KMS-11 (cell line): ENCODE measurements at regions not wholly inside any gene's neighbourhood (a gene's known extent, or its start where the extent isn't known, plus 50 kb on each side); places are given as distances from the start of the nearest gene placed in this dataset.

ENCODE experiments used
- H2AFZ ChIP-seq: fragments of 200-600 bp; sonication (generic); 2 replicates; pipeline ENCODE4 v1.6.1; 2016; ENCODE audit warnings: antibody characterized with exemption, mixed run types, low read depth
- H3K27ac ChIP-seq: fragments of 200-600 bp; sonication (generic); 2 replicates; pipeline ENCODE4 v1.6.1; 2016; ENCODE audit warnings: mild to moderate bottlenecking, mixed run types
- H3K27me3 ChIP-seq: fragments of 200-600 bp; sonication (generic); 2 replicates; pipeline ENCODE4 v1.6.1; 2017; ENCODE audit warnings: mild to moderate bottlenecking, low read depth, mixed run types, moderate library complexity; ENCODE audit not compliant: insufficient read depth
- H3K36me3 ChIP-seq: fragments of 200-600 bp; sonication (generic); 2 replicates; pipeline ENCODE4 v1.6.1; 2017; ENCODE audit warnings: mild to moderate bottlenecking, mixed run types; ENCODE audit not compliant: insufficient read depth
- H3K4me1 ChIP-seq: fragments of 200-600 bp; sonication (generic); 2 replicates; pipeline ENCODE4 v1.6.1; 2016; ENCODE audit warnings: mild to moderate bottlenecking, low read depth, mixed run types; ENCODE audit not compliant: poor library complexity, severe bottlenecking
- H3K4me2 ChIP-seq: fragments of 200-600 bp; sonication (generic); 2 replicates; pipeline ENCODE4 v1.7.0; 2016; ENCODE audit warnings: mild to moderate bottlenecking, mixed run types
- H3K4me3 ChIP-seq: fragments of 200-600 bp; sonication (generic); IDR thresholded peaks from 2 replicates; pipeline ENCODE4 v1.6.1; 2017; ENCODE audit warnings: low read depth, low read length, mixed read lengths; ENCODE audit not compliant: insufficient read depth
- H3K79me2 ChIP-seq: fragments of 200-600 bp; sonication (generic); 2 replicates; pipeline ENCODE4 v1.6.1; 2016; ENCODE audit warnings: low read depth, mixed run types; ENCODE audit not compliant: insufficient read depth
- H3K9ac ChIP-seq: fragments of 200-600 bp; sonication (generic); 2 replicates; pipeline ENCODE4 v1.6.1; 2016; ENCODE audit warnings: mild to moderate bottlenecking, mixed run types
- H4K20me1 ChIP-seq: fragments of 200-600 bp; sonication (generic); 2 replicates; pipeline ENCODE4 v1.6.1; 2016; ENCODE audit warnings: mild to moderate bottlenecking, mixed run types; ENCODE audit not compliant: insufficient read depth
- CTCF ChIP-seq: fragments of 200-600 bp; sonication (generic); conservative IDR thresholded peaks from 2 replicates; pipeline ENCODE4 v1.6.1; 2017; ENCODE audit warnings: low read depth, mild to moderate bottlenecking, antibody characterized with exemption, low read length, moderate library complexity, mixed read lengths

- Histone ChIP-seq H3K4me2 (no peak overlapping the region), H3K27me3 (no peaks in the 10 kb centered on the region), H3K27ac (no peak overlapping the region), H3K79me2 (no peaks in the 10 kb centered on the region), H3K36me3 (no peaks in the 10 kb centered on the region), H4K20me1 (no peaks in the 10 kb centered on the region), H3K4me1 (no peaks in the 10 kb centered on the region), H2AFZ (no peak overlapping the region), H3K4me3 (no peak overlapping the region), H3K9ac (no peak overlapping the region)
- TF ChIP-seq CTCF: no peak
These were observed 379.0 kb upstream of the NETO1 start for GRCh38 chr18:73246763-73247162.

- Histone ChIP-seq H3K27ac (no peak overlapping the region), H3K4me1 (no peaks in the 10 kb centered on the region), H4K20me1 (no peaks in the 10 kb centered on the region), H3K79me2 (no peaks in the 10 kb centered on the region), H3K4me2 (no peak overlapping the region), H3K36me3 (no peaks in the 10 kb centered on the region), H2AFZ (no peak overlapping the region), H3K4me3 (no peak overlapping the region), H3K9ac (no peak overlapping the region), H3K27me3 (no peaks in the 10 kb centered on the region)
- TF ChIP-seq CTCF: no peak
These were observed 377.6 kb upstream of the NETO1 start for GRCh38 chr18:73245345-73245744.

- H3K27me3 ChIP-seq: no peaks in the 10 kb centered on the region
- H4K20me1 ChIP-seq: no peaks in the 10 kb centered on the region
- no peak overlapping the region for H2AFZ ChIP-seq
- TF ChIP-seq CTCF: no peak
- no peaks in the 10 kb centered on the region for H3K4me1 ChIP-seq
- H3K79me2 ChIP-seq: no peaks in the 10 kb centered on the region
- H3K27ac ChIP-seq: no peak overlapping the region
- no peak overlapping the region for H3K9ac ChIP-seq
- no peak overlapping the region for H3K4me2 ChIP-seq
- no peak overlapping the region for H3K4me3 ChIP-seq
- H3K36me3 ChIP-seq: no peaks in the 10 kb centered on the region
These were observed 376.6 kb upstream of the NETO1 start for GRCh38 chr18:73244401-73244800.

GRCh38 chr18:73240899-73241298, 373.1 kb upstream of the NETO1 start:
- Histone ChIP-seq H3K4me3 (no peak overlapping the region), H4K20me1 (no peaks in the 10 kb centered on the region), H3K27me3 (no peaks in the 10 kb centered on the region), H3K79me2 (no peaks in the 10 kb centered on the region), H3K4me1 (no peaks in the 10 kb centered on the region), H3K27ac (no peak overlapping the region), H3K4me2 (no peak overlapping the region), H2AFZ (no peak overlapping the region), H3K36me3 (no peaks in the 10 kb centered on the region), H3K9ac (no peak overlapping the region)
- no peak for TF ChIP-seq CTCF

- no peak for TF ChIP-seq CTCF
- H3K27ac ChIP-seq: no peak overlapping the region
- no peaks in the 10 kb centered on the region for H3K27me3 ChIP-seq
- H3K36me3 ChIP-seq: no peaks in the 10 kb centered on the region
- H3K4me1 ChIP-seq: no peaks in the 10 kb centered on the region
- H3K4me3 ChIP-seq: no peak overlapping the region
- H2AFZ ChIP-seq: no peak overlapping the region
- H3K4me2 ChIP-seq: no peak overlapping the region
- H3K9ac ChIP-seq: no peak overlapping the region
- H4K20me1 ChIP-seq: no peaks in the 10 kb centered on the region
- no peaks in the 10 kb centered on the region for H3K79me2 ChIP-seq
These were observed 368.1 kb upstream of the NETO1 start for GRCh38 chr18:73235921-73236320.
